ENCODE measurements at regions not wholly inside any gene's neighbourhood (a gene's known extent, or its start where the extent isn't known, plus 50 kb on each side); places are given as distances from the start of the nearest gene placed in this dataset.
"Not testable (repeated sequence)": the region's sequence is repeated elsewhere in the genome, so short reads cannot be mapped to it uniquely, and the experiment has no call there.

DNA sequence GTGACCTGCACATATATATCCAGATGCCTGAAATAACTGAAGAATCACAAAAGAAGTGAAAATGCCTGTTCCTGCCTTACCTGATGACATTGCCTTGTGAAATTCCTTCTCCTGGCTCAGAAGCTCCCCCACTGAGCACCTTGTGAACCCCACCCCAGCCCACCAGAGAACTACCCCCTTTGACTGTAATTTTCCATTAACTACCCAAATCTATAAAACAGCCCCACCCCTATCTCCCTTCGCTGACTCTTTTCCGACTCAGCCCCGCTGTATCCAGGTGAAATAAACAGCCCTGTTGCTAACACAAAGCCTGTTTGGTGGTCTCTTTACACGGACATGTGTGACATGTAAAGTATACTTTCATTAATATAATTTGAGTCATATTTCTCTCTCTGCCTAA, 320.3 kb upstream of the TECRL start:
- ATAC-seq, result no peak
- peaks cover 3% of the 10 kb centered on the region for H3K9me3 Mint-ChIP-seq
- no peak overlapping the region for H3K4me3 Mint-ChIP-seq

DNA sequence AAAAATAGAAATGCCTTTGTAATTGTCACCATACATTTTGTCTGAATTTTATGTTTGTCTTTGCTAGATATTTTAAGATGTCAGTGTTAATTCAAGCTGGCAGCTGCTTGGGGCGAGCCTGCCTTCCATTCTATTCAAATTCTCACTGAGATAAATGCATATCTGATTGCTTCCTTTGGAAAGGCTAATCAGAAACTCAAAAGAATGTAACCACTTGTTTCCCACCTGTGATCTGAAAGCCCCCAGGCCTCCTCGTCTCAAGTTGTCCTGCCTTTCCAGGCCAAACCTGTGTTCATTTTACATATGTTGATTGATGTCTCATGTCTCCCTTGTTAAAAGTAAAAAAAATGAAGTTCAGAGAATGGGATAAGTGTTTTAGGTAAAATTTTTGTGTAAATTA, 318.7 kb upstream of the TECRL start:
- Mint-ChIP-seq H3K4me1 (ENCODE audit: low read depth) (no peaks in the 10 kb centered on the region), H3K4me3 (no peak overlapping the region), H3K27me3 (ENCODE audit: low read depth) (no peaks in the 10 kb centered on the region), H3K9me3 (peaks cover 3% of the 10 kb centered on the region), H3K36me3 (ENCODE audit: insufficient read depth) (no peaks in the 10 kb centered on the region)
- ATAC-seq (no peak), DNase-seq (no peak)

More for the DNA sequence above, 320.3 kb upstream of the TECRL start:
- Mint-ChIP-seq H3K36me3 (ENCODE audit: insufficient read depth) (no peaks in the 10 kb centered on the region), H3K27me3 (ENCODE audit: low read depth) (no peaks in the 10 kb centered on the region), H3K4me1 (ENCODE audit: low read depth) (no peaks in the 10 kb centered on the region)
- no peak for DNase-seq

DNA sequence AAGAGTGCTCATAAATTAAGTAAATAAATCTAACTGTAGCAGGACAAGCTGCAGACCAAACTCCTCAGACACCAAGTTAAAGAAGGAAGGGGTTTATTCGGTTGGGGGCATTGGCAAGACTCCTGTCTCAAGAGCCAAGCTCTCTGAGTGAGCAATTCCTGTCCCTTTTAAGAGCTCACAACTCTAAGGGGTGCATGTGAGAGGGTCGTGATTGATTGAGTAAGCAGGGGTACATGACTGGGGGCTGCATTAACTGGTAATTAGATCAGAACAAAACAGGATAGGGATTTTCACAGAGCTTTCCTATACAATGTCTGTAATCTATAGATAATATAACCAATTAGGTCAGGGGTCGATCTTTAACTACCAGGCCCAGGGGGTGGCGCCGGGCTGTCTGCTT, 318.1 kb upstream of the TECRL start:
- H3K27me3 Mint-ChIP-seq (ENCODE audit: low read depth); DNase-seq; H3K4me1 Mint-ChIP-seq (ENCODE audit: low read depth); H3K9me3 Mint-ChIP-seq; ATAC-seq; H3K36me3 Mint-ChIP-seq (ENCODE audit: insufficient read depth); H3K4me3 Mint-ChIP-seq: not testable (repeated sequence)

DNA sequence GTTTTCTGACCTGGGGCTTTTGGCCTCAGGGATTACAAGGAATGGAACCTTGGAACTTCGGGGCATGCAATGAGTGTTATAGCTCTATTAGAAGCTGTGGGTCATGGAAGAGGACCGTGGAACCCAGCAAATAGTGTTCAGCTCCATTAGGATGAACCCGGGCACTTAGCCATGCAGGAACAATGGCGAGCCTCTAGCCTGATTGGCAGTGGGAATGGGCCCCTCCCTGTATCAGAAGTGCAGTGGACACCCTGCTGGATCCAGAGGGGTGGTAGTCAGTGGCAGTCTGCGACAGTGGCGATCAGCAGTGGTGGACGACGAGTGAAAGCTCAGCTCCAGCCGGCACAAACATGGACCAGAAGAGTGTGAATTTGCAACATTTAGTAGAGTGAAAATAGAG, 315.4 kb upstream of the TECRL start:
- H3K9me3 Mint-ChIP-seq, result peaks cover 3% of the 10 kb centered on the region
- no peak overlapping the region for H3K4me3 Mint-ChIP-seq
- H3K4me1 Mint-ChIP-seq (ENCODE audit: low read depth), result no peaks in the 10 kb centered on the region

DNA sequence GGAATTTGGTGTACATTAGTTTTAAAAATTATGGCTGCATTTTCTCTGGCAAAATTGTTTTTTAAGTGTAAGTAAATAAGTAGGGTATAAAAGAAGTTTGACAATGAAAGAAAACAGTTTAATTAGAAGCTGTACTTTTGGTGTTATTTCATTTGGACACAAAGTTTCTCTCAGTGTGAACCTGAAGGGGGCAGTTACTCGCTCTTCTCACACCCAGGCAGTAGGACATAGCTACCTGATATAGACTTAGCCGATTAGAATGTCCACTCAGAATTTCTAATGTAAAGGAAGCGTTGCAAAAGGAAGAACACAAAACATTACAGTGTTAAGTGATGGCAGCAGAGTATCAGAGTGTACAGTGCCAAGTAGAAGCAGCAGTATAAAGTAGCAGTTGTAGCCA, 311.9 kb upstream of the TECRL start:
- no peak for DNase-seq
- Mint-ChIP-seq H3K36me3 (ENCODE audit: insufficient read depth) (no peaks in the 10 kb centered on the region), H3K9me3 (no peaks in the 10 kb centered on the region), H3K4me3 (no peak overlapping the region), H3K27me3 (ENCODE audit: low read depth) (no peaks in the 10 kb centered on the region), H3K4me1 (ENCODE audit: low read depth) (no peaks in the 10 kb centered on the region)
- ATAC-seq, result no peak

More for the DNA sequence above, 315.4 kb upstream of the TECRL start:
- ATAC-seq, result no peak
- no peak for DNase-seq
- no peaks in the 10 kb centered on the region for H3K36me3 Mint-ChIP-seq (ENCODE audit: insufficient read depth)
- H3K27me3 Mint-ChIP-seq (ENCODE audit: low read depth), result no peaks in the 10 kb centered on the region

DNA sequence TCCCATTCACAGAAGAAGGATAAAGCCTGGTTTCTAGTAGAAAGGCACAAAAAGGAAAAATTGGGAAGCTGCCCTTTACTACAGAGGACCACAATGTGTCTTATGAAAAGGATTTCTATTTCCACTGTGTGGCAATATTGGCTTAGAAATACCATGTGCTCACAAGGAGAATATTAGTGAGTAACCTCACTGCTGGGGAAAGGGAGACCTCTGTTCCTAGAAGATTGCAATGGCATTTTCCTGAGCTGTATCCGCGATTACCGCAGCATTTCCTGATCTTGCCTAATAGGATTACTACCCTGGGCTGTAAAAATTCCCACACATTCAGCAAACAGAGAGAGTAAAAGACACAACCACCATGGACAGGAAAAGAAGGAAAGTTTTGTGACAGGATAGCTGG, 308.8 kb upstream of the TECRL start:
- DNase-seq (no peak), ATAC-seq (no peak)
- H3K27me3 Mint-ChIP-seq (ENCODE audit: low read depth), result no peaks in the 10 kb centered on the region
- H3K4me1 Mint-ChIP-seq (ENCODE audit: low read depth), result no peaks in the 10 kb centered on the region
- H3K4me3 Mint-ChIP-seq, result no peak overlapping the region
- no peaks in the 10 kb centered on the region for H3K36me3 Mint-ChIP-seq (ENCODE audit: insufficient read depth)
- H3K9me3 Mint-ChIP-seq, result no peaks in the 10 kb centered on the region

DNA sequence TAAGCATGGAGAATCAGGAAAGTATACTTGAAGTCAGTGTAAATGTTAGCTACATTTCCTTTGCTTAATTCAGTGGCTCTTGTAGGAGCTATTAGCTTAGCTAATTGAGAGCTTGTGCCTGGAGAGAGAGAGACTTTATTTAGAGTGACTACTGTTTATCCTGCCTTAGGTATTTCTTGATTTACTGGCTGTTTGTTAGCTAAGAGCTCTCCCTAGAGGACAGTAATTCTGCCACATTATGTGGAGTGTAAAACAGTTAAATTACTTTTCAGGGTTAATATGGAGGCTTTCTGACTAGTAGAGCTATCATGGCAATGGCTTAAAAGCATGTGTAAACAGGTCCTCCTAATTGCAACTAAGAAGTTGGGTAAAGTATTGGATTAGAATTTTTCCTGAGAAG, 306.5 kb upstream of the TECRL start:
- no peak overlapping the region for H3K4me3 Mint-ChIP-seq
- H3K27me3 Mint-ChIP-seq (ENCODE audit: low read depth), result no peaks in the 10 kb centered on the region

DNA sequence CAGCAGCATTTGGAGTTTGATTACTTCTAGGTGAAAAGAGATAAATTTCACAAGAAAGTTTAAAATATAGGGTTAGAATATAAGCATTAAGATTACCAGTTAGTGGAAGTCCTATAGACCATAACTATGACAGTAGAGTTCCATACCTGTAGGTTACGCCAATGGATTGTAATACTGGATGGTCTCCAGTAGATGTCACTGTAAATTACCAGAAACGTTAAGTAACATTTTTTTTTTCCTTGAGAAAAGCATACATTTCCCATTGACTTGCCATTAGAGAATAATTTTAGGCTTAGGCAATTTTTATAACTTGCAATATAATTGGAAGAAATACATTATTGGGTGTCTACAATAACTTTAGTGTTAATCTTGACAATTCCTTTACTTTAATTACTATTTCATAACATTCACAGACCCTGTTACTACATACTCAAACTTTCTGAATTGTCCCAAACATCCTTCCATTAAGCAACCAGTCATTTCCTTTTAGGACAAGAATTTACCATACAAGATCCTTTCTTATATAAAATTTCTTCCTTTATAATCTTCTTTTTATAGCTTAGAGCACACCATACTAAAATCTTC, 304.1 kb upstream of the TECRL start:
- no peaks in the 10 kb centered on the region for H3K4me1 Mint-ChIP-seq (ENCODE audit: low read depth)
- no peaks in the 10 kb centered on the region for H3K36me3 Mint-ChIP-seq (ENCODE audit: insufficient read depth)
- DNase-seq, result no peak
- no peak overlapping the region for H3K4me3 Mint-ChIP-seq
- H3K27me3 Mint-ChIP-seq (ENCODE audit: low read depth), result no peaks in the 10 kb centered on the region
- H3K9me3 Mint-ChIP-seq, result peaks cover 5% of the 10 kb centered on the region
- no peak for ATAC-seq

More for the DNA sequence above, 306.5 kb upstream of the TECRL start:
- H3K4me1 Mint-ChIP-seq (ENCODE audit: low read depth), result no peaks in the 10 kb centered on the region
- DNase-seq (no peak), ATAC-seq (no peak)
- peaks cover 5% of the 10 kb centered on the region for H3K9me3 Mint-ChIP-seq
- H3K36me3 Mint-ChIP-seq (ENCODE audit: insufficient read depth), result no peaks in the 10 kb centered on the region

DNA sequence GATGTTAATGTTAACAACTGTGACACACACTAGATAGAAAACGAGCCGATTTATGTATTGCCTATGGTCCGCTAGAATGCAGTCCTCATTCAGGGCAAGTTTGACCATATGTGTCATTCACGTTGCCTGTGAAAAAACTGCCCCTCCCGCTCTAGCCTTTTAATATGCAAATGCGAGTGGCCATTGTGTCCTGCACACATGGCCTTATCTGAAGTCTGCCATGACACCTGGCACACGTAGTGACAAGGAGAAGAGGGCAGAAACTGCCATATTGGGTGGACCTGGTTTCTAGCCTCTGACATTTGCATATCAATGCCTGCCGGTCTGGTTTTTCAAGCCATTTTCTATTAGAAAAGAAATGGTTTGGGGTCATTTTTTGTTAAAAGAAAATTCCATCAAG, 303.3 kb upstream of the TECRL start:
- Mint-ChIP-seq H3K36me3 (ENCODE audit: insufficient read depth) (no peaks in the 10 kb centered on the region), H3K4me1 (ENCODE audit: low read depth) (no peaks in the 10 kb centered on the region), H3K9me3 (peaks cover 5% of the 10 kb centered on the region), H3K4me3 (no peak overlapping the region), H3K27me3 (ENCODE audit: low read depth) (no peaks in the 10 kb centered on the region)
- DNase-seq, result no peak
- no peak for ATAC-seq

DNA sequence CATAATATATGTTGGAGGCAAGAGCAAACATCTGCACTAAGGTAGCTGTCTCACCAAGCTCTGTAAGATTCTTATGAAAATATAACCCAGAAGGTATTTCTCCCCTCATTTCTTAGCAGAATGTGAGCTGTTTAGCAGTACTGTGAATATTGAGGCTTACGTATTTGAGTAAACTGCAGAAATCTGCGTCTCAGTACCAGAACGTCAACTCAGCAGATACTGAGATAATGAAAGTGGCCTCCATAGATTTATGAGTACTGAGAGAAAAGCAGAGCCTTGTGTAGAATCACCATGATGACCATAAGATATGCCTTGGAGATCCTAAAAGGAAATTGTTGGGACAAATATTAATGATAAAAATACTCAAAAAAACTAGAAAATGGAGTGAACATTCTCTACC, 296.7 kb upstream of the TECRL start:
- DNase-seq, result no peak
- peaks cover 15% of the 10 kb centered on the region for H3K9me3 Mint-ChIP-seq
- ATAC-seq, result no peak
- H3K4me3 Mint-ChIP-seq, result no peak overlapping the region
- H3K36me3 Mint-ChIP-seq (ENCODE audit: insufficient read depth), result no peaks in the 10 kb centered on the region
- no peaks in the 10 kb centered on the region for H3K4me1 Mint-ChIP-seq (ENCODE audit: low read depth)
- H3K27me3 Mint-ChIP-seq (ENCODE audit: low read depth), result no peaks in the 10 kb centered on the region

DNA sequence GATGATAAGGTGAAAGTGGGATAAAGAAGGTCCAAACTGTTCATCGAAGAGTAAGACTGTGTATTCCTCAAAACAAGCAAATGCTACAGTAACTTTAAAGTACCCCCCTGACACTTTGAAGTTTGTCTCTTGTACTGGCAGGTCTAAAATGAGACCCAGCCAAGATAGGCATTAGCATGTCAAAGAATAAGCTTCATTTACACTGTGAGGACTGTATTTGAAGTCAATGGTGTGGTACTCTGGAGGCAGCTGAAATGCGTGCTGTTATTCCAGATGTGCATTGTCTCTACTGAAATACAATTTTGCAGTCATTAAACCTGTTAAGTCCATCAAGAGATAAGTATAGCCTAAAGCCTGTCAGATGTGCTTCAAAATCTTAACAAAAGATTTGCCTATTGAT, 288.9 kb upstream of the TECRL start:
- Mint-ChIP-seq H3K36me3 (ENCODE audit: insufficient read depth) (no peaks in the 10 kb centered on the region), H3K4me1 (ENCODE audit: low read depth) (no peaks in the 10 kb centered on the region), H3K27me3 (ENCODE audit: low read depth) (no peaks in the 10 kb centered on the region), H3K9me3 (peaks cover 11% of the 10 kb centered on the region), H3K4me3 (no peak overlapping the region)
- ATAC-seq, result no peak
- no peak for DNase-seq

DNA sequence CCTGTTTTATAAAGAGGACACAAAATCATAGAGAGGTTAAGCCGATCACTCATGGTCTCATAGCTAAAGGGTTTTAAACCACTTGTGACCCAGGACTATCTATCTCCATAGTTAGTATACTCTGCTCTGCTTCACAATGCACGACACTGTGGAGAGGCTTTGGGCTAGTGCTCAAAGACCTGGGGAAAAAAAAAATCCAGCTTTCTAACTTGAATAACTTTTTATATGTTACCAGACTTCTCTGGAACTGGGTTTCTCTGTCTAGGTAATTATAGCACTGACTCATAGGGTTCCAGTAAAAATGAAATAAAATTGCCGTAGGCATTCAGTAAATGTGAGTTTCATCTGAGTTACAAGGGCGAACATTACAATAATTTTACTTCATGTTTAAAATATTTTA, 273.7 kb upstream of the TECRL start:
- Mint-ChIP-seq H3K4me3 (no peak overlapping the region), H3K4me1 (ENCODE audit: low read depth) (no peaks in the 10 kb centered on the region), H3K27me3 (ENCODE audit: low read depth) (no peaks in the 10 kb centered on the region), H3K36me3 (ENCODE audit: insufficient read depth) (no peaks in the 10 kb centered on the region), H3K9me3 (peaks cover 9% of the 10 kb centered on the region)
- DNase-seq (no peak), ATAC-seq (no peak)

DNA sequence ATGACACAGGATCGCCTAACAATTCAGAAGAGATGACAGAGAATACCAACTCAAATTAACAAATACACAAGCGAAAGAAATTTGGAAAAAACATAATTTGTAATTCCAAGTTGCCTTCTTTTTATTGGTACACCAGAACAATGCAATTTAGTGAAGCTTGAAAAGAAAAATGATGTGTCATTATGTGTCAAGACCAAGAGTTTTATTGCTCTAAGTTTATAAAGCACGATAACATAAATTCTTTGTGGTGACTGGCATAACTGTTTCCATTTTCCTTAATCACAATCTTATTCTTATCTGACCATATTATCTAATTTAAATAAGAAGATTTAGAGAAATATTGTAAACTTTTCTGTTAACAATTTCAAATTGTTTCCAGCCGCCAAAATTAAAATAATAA, 273.2 kb upstream of the TECRL start:
- Mint-ChIP-seq H3K9me3 (peaks cover 7% of the 10 kb centered on the region), H3K27me3 (ENCODE audit: low read depth) (no peaks in the 10 kb centered on the region), H3K36me3 (ENCODE audit: insufficient read depth) (no peaks in the 10 kb centered on the region), H3K4me1 (ENCODE audit: low read depth) (no peaks in the 10 kb centered on the region), H3K4me3 (no peak overlapping the region)
- DNase-seq, result no peak
- ATAC-seq, result no peak

DNA sequence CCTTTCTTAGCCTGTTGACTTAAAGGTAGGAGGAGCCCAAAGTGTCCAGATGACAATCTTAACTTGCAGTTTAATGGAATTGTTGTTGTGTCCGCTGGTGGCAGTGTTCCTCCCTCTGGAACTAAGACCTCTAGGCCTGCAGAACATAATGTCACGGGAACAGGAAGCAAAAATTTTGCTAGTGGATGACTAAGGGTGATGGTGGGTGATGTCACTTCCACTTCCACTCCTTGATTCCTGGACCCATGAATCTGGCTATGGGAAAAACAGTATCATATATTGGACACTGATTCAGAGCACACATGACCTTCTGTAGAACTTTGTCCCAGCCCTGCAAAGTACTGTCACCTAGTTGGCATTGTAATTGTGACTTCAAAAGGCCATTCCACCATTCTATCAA, 263.9 kb upstream of the TECRL start:
- H3K27me3 Mint-ChIP-seq (ENCODE audit: low read depth); H3K4me3 Mint-ChIP-seq; H3K4me1 Mint-ChIP-seq (ENCODE audit: low read depth); ATAC-seq; H3K36me3 Mint-ChIP-seq (ENCODE audit: insufficient read depth); DNase-seq: not testable (repeated sequence)
- peaks cover 14% of the 10 kb centered on the region for H3K9me3 Mint-ChIP-seq

DNA sequence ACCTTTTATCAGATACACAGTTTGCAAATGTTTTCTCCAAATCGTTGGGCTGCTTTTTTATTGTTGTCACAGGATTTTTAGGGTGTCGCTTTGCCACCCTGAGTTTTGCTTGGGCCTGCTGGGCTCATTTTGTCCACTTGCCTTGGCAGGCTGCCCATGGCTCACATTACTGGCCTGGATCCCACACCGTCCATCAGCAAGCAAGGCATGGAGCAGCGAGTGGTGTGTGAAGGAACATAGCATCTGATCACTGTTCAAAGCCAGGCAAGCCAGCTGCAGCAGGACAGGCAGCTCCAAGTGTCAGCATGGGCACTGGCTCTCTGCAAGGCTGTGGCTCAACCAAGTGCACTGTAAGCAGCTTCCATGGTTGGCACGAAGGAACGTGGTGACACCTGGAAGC, 261.4 kb upstream of the TECRL start:
- DNase-seq (no peak), ATAC-seq (no peak)
- H3K36me3 Mint-ChIP-seq (ENCODE audit: insufficient read depth), result no peaks in the 10 kb centered on the region
- H3K9me3 Mint-ChIP-seq, result peaks cover 4% of the 10 kb centered on the region
- no peaks in the 10 kb centered on the region for H3K27me3 Mint-ChIP-seq (ENCODE audit: low read depth)
- H3K4me3 Mint-ChIP-seq, result no peak overlapping the region
- no peaks in the 10 kb centered on the region for H3K4me1 Mint-ChIP-seq (ENCODE audit: low read depth)

DNA sequence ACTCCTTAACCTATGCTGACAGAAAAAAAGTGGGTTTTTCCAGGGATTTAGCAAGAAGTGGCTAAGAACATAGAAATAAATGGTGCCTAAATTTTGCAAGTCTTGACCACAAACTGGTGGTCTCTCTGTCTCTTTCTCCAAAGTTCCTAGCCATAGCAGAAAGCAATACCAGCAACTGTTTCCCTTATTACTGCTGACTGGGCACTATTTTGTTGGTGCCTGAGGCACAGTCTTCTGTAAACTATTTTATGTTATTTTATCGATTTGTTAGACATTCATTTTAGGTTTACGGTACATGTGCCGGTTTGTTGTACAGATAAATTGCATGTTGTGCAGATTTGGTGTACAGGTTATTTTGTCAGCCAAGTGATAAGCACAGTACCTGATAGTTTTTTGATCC, 234.6 kb upstream of the TECRL start:
- DNase-seq (no peak), ATAC-seq (no peak)
- no peak overlapping the region for H3K4me3 Mint-ChIP-seq
- H3K9me3 Mint-ChIP-seq, result peaks cover 4% of the 10 kb centered on the region
- H3K27me3 Mint-ChIP-seq (ENCODE audit: low read depth), result no peaks in the 10 kb centered on the region
- H3K4me1 Mint-ChIP-seq (ENCODE audit: low read depth), result no peaks in the 10 kb centered on the region
- H3K36me3 Mint-ChIP-seq (ENCODE audit: insufficient read depth), result no peaks in the 10 kb centered on the region

Data from activated T-cell treated with anti-CD3 and anti-CD28 coated beads, Interleukin-2, amount 50 U/mL, for 4 hours (primary cell).